DMS153 (cell line): ENCODE measurements at regions not wholly inside any gene's neighbourhood (a gene's known extent, or its start where the extent isn't known, plus 50 kb on each side); places are given as distances from the start of the nearest gene placed in this dataset.
"Not testable (repeated sequence)": the region's sequence is repeated elsewhere in the genome, so short reads cannot be mapped to it uniquely, and the experiment has no call there.

Experiments used
- DNase-seq: peaks from one replicate; lab custom pipeline; 2025; lab: John Stamatoyannopoulos, UW

- not testable (repeated sequence) for DNase-seq
These were observed 97.1 kb downstream of the PPIAL4G start for GRCh38 chr1:148386031-148386398.

- no peak for DNase-seq
These were observed 97.6 kb downstream of the PPIAL4G start for GRCh38 chr1:148385371-148386030.

- no peak for DNase-seq
These were observed 99.1 kb downstream of the PPIAL4G start for GRCh38 chr1:148383966-148384365.

DNA sequence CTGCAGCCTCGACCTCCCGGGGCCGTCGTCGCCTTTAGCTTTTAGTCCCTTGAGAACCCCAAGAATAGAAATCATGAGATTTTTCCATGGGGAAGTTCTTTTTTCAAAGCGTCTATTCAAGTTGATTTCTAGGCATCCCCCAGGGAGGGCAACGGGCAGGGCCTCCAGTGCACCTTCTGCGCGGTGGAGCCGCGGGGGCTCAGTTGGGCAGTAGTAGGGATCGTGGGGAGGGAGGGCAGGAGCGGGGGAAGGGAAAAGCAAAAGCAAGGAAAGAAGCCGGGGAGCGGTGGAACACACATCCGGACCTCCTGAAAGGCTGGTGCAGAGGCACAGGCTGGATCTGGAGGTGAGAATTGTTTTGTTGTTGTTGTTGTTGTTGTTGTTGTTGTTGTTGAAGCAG is 103.4 kb downstream of the PPIAL4G start:
- DNase-seq = no peak

DNA sequence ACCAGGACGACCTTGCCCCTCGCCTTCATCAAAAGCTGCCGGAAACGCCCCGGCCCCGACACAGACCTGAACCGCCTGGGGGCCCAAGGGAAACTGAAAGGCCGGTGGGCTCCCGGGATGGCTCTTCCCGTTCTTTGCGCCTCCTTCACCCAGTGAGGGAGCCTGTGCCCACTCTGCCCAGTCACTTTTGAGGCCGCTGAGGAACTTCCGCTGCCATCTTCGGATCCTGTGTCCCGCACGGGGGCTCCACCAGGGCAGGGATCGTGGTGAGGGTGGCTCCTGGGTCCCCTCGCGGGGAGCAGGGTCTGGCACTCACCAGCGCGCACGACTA is 104.0 kb downstream of the PPIAL4G start:
- no peak for DNase-seq

DNA sequence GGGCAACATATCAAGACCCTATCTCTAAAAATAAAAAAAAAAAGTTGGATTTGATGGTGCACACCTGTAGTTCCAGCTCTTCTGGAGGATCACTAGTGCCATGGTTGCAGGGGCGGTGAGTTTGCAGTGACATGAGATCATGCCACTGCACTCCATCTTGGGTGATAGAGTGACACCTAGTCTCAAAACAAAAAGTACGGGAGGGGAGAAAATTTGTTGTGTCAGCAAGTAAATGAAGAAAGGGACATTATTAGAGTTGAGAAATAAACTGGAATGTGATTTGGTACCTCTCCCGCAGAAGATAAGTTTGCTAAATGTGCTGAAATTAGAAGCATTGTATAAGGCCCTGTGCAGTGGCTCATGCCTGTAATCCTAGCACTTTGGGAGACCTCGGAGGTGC is 105.1 kb downstream of the PPIAL4G start:
- DNase-seq = not testable (repeated sequence)

DNA sequence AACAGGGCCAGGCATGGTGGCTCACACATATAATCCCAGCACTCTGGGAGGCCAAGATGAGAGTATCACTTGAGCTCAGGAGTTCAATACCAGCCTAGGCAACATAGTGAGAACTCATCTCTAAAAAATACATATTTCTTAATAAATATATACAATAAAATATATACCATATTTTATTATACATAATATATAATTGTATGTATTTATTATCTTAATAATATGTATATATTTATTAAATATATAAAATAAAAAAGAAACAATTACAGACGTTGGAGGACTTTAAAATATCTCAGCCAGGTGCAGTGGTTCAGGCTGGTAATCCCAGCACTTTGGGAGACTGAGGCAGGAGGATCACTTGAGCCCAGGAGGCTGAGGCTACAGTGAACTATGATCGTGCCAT is 106.1 kb downstream of the PPIAL4G start:
- DNase-seq = not testable (repeated sequence)

- no peak for DNase-seq
These were observed 109.0 kb downstream of the PPIAL4G start for GRCh38 chr1:148374101-148374500.

DNA sequence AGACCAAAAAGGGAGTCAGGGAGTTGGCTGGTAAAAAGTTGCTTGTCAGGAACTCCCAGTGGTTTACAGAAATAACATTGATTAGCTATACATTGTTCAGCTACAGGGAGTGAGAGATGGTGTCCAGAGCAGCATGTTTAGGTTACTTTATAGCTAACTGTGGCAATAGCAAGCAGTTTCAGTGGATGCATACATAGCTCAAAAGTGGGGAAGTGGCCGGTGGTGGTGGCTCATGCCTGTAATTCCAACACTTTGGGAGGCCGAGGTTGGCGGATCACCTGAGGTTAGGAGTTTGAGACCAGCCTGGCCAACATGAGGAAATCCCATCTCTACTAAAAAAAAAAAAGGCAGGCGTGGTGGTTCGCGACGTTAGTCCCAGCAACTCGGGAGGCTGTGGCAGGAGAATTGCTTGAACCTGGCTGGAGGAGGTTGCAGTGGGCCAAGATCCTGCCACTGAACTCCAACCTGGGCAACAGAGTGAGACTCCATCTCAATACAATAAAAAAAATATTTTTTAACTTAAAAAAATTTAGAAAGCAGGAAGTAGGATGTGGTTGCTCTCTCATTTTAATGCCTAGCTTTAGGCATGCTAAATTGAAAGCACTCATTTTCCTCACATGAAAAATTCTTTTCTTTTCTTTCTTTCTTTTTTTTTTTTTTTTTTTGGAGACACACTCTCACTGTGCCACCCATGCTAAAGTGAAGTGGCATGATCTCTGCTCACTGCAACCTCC is 109.7 kb downstream of the PPIAL4G start:
- DNase-seq = no peak

GRCh38 chr1:148372731-148373130 is 110.4 kb downstream of the PPIAL4G start:
- no peak for DNase-seq

DNA sequence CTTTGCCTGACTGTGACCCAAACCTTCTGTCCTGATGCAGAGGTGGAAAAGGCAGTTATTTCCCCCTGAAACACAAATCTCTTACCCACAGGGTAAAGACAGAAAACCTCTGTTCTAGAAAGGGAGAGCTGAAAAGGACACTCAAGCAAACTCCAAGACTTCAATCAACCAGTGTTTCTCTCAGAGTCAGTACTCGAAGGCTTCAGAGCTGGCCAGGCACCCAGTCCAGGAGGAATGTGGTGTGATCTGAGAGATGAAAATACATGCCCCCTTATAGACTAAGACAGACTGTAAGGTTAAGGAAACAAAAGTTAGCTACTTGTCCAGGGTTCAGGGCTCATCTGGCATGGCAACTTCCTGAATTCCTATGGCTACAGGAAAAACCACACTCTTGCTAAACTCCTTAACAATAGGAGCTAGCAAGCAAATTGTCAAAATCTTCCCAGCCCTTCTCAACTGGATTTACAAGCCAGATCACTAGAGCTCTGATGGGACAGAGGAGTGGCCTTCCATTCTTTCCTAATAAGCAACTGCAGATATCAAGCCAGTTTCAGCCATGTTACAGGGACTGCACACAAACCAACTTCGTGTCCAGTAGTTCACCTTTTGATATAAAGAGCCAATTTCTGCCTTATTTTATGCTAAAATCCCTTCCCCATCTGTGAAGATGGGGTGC is 110.9 kb downstream of the PPIAL4G start:
- not testable (repeated sequence) for DNase-seq

- DNase-seq = peak; percentile 79
These were observed 111.5 kb downstream of the PPIAL4G start for GRCh38 chr1:148371551-148371994.

DNA sequence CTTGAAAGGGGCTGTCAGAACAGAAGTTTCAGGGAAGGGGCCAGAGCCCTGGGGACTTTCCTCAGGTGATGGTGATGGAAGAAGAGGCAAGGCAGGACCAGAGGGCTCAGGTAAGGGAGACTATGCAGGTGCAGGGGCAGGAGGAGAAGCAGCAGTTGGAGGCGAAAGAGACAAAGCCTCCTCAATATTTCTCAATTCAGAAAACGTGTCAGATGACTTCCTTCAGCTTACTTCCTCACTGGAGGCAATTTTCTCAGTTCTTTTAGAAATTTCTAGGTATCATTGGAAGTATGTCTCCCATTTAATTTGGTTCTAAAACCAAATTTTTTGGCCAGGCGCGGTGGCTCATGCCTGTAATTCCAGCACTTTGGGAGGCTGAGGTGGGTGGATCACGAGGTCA is 112.4 kb downstream of the PPIAL4G start:
- DNase-seq = not testable (repeated sequence)

- DNase-seq = no peak
These were observed 115.5 kb downstream of the PPIAL4G start for GRCh38 chr1:148367596-148367995.

DNA sequence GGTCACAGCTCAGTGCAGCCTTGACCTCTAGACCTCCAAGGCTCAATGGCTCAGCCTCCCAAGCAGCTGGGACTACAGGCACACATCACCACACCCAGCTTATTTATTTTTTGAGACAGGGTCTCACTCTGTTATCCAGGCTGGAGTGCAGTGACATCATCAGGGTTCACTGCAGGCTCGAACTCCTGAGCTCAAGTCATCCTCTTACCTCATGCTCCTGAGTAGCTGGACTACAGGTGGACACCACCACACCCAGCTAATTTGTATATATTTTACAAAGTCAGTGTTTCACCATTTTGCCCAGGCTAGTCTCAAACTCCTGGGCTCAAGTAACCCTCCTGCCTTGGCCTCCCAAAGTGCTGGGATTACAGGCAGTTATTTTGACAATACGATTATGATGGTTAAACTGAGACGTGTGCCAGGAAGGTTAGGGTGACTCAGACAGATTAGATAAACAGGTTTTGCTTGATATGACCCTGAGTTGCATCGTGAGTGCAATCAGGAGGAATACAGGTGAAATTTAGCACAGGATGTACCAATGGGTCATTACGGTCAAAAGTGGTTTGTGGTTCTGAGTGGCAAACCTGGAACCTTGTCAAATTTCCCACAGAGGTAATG is 116.9 kb downstream of the PPIAL4G start:
- not testable (repeated sequence) for DNase-seq

- not testable (repeated sequence) for DNase-seq
These were observed 118.0 kb downstream of the PPIAL4G start for GRCh38 chr1:148365151-148365550.

GRCh38 chr1:148363979-148364378 is 119.1 kb downstream of the PPIAL4G start:
- not testable (repeated sequence) for DNase-seq

- DNase-seq = no peak
These were observed 119.7 kb downstream of the PPIAL4G start for GRCh38 chr1:148363439-148363810.

DNA sequence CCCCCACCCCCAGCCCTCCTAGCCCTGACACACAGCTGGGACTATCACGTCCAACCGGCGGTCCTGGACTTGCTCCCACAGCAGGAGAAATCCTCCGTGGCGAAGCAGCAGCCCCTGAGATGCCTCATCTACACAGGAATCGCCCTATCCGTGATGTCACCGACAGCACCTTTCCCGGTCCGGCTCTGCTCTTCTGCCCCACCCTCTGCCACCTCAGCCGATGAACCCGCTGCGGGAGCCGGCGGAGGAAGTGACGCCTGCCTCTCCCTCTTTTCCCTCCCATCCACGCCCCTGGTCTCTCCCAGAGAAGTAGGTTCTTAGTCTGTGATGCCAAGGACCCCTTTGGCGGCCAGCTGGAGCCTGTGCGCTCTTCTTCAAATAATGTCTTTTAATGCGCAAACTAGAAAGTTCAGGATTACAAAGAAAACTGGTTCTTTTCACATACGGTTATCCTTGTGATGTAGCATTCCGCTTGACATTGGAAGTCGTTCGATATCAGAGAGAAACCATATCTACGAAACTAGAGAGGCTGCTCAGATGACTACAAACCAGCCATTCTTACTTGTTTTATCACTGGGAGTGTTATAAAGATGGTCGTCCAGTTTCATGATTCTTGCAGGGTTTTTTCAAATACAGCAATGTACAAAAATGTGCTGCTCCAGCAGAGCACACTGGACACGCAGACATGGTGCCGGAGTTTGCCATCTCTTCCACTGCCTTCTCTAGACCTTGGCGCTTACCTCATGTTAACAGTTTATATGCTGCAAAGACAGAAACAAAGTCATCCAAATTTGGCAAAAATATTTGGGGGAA is 120.3 kb downstream of the PPIAL4G start:
- DNase-seq = peak; percentile 39

- DNase-seq = peak; percentile 15
These were observed 120.9 kb downstream of the PPIAL4G start for GRCh38 chr1:148362216-148362611.

GRCh38 chr1:148361427-148362215 is 121.5 kb downstream of the PPIAL4G start:
- peak; percentile 84 for DNase-seq
